Memory B cell (primary cell): ENCODE measurements at regions not wholly inside any gene's neighbourhood (a gene's known extent, or its start where the extent isn't known, plus 50 kb on each side); places are given as distances from the start of the nearest gene placed in this dataset.

ENCODE experiments used
- ATAC-seq: fragments of 150-1000 bp; cut with Tn5 transposase; 2 replicates; pipeline ENCODE4 v1.10.0; 2021; ENCODE audit warnings: low read depth, mild to moderate bottlenecking, moderate library complexity
- DNase-seq, 2 donors: peaks; one replicate each; pipeline ENCODE4 v3.0.0; 2022; ENCODE audit warnings: low spot score in 2 of 2
- H3K27ac Mint-ChIP-seq: one replicate; pipeline ENCODE4 v1.8.0; 2022; ENCODE audit warnings: mild to moderate bottlenecking, moderate library complexity, mixed read lengths
- H3K27me3 Mint-ChIP-seq: one replicate; pipeline ENCODE4 v1.8.0; 2022; ENCODE audit warnings: mixed read lengths
- H3K36me3 Mint-ChIP-seq: one replicate; pipeline ENCODE4 v1.8.0; 2022; ENCODE audit warnings: mild to moderate bottlenecking, mixed read lengths
- H3K4me1 Mint-ChIP-seq: one replicate; pipeline ENCODE4 v1.8.0; 2022; ENCODE audit warnings: mixed read lengths
- H3K4me3 Mint-ChIP-seq: one replicate; pipeline ENCODE4 v1.8.0; 2022; ENCODE audit warnings: mild to moderate bottlenecking, moderate library complexity, mixed read lengths
- H3K9me3 Mint-ChIP-seq: one replicate; pipeline ENCODE4 v1.8.0; 2022; ENCODE audit warnings: mixed read lengths

- ATAC-seq = no peak
- H3K9me3 Mint-ChIP-seq = no peaks in the 10 kb centered on the region
- no peak overlapping the region for H3K4me3 Mint-ChIP-seq
- H3K27me3 Mint-ChIP-seq = no peaks in the 10 kb centered on the region
- DNase-seq = no peak
- no peak overlapping the region for H3K27ac Mint-ChIP-seq
- H3K36me3 Mint-ChIP-seq = no peaks in the 10 kb centered on the region
- no peaks in the 10 kb centered on the region for H3K4me1 Mint-ChIP-seq
Measured at GRCh38 chrX:98627645-98628044, 1743.9 kb downstream of the RPA4 start.

DNA sequence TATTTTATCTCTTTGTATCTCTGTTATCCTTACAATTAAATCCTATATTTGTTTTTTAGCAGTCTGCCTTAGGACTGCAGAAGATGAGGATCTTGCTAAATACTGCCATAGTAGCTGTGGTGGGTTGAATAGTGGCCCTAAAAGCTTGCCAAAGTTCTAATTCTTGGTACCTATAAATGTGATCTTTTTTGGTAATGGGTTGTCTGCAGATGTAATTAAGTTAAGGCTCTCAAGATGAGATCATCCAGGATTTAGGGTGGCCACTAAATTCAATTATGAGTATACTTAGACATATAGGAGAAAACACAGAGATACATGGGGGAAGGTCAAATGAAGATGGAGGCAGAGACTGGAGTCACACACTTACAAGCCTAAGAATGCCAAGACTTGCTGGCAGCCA lies 1753.7 kb downstream of the RPA4 start:
- no peak for ATAC-seq
- Mint-ChIP-seq H3K4me1 (no peaks in the 10 kb centered on the region), H3K27me3 (no peaks in the 10 kb centered on the region), H3K36me3 (no peaks in the 10 kb centered on the region), H3K4me3 (no peak overlapping the region), H3K27ac (no peak overlapping the region), H3K9me3 (peaks cover 4% of the 10 kb centered on the region)
- DNase-seq = no peak

- Mint-ChIP-seq H3K27me3 (no peaks in the 10 kb centered on the region), H3K36me3 (no peaks in the 10 kb centered on the region), H3K27ac (no peak overlapping the region), H3K4me3 (no peak overlapping the region), H3K9me3 (no peaks in the 10 kb centered on the region), H3K4me1 (no peaks in the 10 kb centered on the region)
- DNase-seq (no peak), ATAC-seq (no peak)
Measured at GRCh38 chrX:98646351-98646750, 1762.6 kb downstream of the RPA4 start.

DNA sequence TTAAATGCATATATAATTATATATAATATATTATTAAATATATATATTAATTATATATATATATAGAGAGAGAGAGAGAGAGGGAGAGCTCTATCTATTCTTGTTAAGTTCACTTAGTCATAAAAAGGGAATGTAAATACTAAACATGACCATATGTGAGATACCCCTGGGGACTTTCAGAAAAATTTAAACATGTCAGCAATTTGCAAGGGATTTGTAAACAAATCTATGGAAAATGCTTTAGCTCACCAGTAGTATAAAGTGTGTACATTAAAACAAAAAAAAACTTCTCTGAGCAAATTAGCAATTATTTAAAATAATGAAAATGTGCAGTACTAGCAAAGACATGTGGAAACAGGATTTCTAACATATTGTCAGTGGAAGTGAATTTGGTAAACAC lies 1755.5 kb downstream of the PCDH19 start:
- Mint-ChIP-seq H3K36me3 (no peaks in the 10 kb centered on the region), H3K27me3 (no peaks in the 10 kb centered on the region), H3K27ac (no peak overlapping the region), H3K4me3 (no peak overlapping the region), H3K9me3 (peaks cover 2% of the 10 kb centered on the region), H3K4me1 (no peaks in the 10 kb centered on the region)
- no peak for ATAC-seq
- no peak for DNase-seq
